ENCODE measurements at regions not wholly inside any gene's neighbourhood (a gene's known extent, or its start where the extent isn't known, plus 50 kb on each side); places are given as distances from the start of the nearest gene placed in this dataset.

DNA sequence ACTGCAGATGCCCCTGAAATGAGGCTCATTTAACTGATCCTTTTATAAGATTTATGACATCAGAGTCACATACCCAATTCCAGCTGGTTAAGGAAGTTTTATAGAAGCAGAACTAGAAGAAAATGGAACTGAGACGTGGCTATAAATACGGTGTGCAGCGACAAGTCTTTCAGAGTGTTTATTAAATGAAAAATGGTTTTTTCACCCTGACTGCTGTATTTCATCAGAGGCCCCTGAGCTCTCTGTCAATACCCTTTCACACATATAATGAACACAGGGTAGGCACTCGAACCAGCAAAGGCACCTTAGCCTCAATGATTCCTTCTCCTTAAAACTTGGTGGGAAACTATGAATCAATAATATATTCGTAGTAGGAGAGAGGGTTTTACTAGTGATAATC, 380.8 kb upstream of the ANXA10 start:
- H3K27me3 ChIP-seq (ENCODE audit: low read depth) = no peaks in the 10 kb centered on the region

DNA sequence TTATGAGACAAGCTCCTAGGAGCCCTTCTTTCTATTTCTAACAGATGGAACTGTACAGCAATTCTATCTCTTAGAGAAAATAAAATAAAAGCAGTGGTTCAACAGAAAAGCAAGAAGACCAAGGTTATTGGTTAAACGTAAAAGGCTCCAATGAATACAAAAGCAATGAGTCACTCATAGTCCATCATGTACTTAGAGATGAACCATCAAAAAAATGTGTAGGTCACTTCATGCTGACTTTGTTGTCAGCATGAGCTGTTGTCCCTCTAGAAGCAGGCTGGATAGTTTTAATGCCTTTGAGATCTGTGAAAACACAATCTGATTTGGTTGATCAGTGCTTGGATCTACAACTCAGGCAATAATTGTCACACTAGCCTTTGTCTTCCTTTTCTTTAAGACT, 378.6 kb upstream of the ANXA10 start:
- Histone ChIP-seq H3K27me3 (ENCODE audit: low read depth) (no peaks in the 10 kb centered on the region), H3K4me3 (no peak overlapping the region), H3K4me1 (no peaks in the 10 kb centered on the region), H3K9me3 (replicated peaks) (peaks cover 15% of the 10 kb centered on the region), H3K27ac (replicated peaks) (no peak overlapping the region), H3K36me3 (no peaks in the 10 kb centered on the region)
- intact Hi-C loops (cut with micrococcal nuclease) = no loop called here
- DNase-seq = no peak
- TF ChIP-seq, protein P1, sequence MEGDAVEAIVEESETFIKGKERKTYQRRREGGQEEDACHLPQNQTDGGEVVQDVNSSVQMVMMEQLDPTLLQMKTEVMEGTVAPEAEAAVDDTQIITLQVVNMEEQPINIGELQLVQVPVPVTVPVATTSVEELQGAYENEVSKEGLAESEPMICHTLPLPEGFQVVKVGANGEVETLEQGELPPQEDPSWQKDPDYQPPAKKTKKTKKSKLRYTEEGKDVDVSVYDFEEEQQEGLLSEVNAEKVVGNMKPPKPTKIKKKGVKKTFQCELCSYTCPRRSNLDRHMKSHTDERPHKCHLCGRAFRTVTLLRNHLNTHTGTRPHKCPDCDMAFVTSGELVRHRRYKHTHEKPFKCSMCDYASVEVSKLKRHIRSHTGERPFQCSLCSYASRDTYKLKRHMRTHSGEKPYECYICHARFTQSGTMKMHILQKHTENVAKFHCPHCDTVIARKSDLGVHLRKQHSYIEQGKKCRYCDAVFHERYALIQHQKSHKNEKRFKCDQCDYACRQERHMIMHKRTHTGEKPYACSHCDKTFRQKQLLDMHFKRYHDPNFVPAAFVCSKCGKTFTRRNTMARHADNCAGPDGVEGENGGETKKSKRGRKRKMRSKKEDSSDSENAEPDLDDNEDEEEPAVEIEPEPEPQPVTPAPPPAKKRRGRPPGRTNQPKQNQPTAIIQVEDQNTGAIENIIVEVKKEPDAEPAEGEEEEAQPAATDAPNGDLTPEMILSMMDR (IDR thresholded peaks at IDR 0.05; ENCODE audit: borderline replicate concordance) = no peak

More for the DNA sequence above, 380.8 kb upstream of the ANXA10 start:
- TF ChIP-seq, protein P1 (IDR thresholded peaks at IDR 0.05; ENCODE audit: borderline replicate concordance) = no peak
- peaks cover 12% of the 10 kb centered on the region for H3K9me3 ChIP-seq (replicated peaks)
- H3K36me3 ChIP-seq = no peaks in the 10 kb centered on the region
- intact Hi-C loops (cut with micrococcal nuclease) = no loop called here
- H3K4me3 ChIP-seq = no peak overlapping the region
- no peak for DNase-seq
- no peak overlapping the region for H3K27ac ChIP-seq (replicated peaks)
- no peaks in the 10 kb centered on the region for H3K4me1 ChIP-seq

DNA sequence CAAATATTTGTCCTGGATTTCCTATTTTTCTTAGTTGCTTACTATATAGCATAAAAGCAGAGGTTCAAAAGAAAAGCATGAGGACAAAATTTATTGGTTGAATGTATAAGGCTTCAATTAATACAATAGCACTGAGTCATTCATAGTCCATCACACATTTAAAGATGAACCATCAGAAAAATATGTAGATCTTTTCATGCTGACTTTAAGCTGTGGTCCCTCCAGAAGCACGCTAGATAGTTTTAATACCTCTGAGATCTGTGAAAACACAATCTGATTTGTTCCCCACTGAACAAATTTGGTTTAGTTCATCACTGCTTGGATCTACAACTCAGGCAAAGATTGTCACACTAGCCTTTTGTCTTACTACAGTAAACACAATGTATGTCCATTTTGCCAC, 377.2 kb upstream of the ANXA10 start:
- H3K4me3 ChIP-seq = no peak overlapping the region
- intact Hi-C loops (cut with micrococcal nuclease) = no loop called here
- H3K4me1 ChIP-seq = no peaks in the 10 kb centered on the region
- TF ChIP-seq, protein P1 (IDR thresholded peaks at IDR 0.05; ENCODE audit: borderline replicate concordance) = no peak
- peaks cover 15% of the 10 kb centered on the region for H3K9me3 ChIP-seq (replicated peaks)
- no peaks in the 10 kb centered on the region for H3K27me3 ChIP-seq (ENCODE audit: low read depth)
- no peak for DNase-seq
- no peaks in the 10 kb centered on the region for H3K36me3 ChIP-seq
- H3K27ac ChIP-seq (replicated peaks) = no peak overlapping the region

DNA sequence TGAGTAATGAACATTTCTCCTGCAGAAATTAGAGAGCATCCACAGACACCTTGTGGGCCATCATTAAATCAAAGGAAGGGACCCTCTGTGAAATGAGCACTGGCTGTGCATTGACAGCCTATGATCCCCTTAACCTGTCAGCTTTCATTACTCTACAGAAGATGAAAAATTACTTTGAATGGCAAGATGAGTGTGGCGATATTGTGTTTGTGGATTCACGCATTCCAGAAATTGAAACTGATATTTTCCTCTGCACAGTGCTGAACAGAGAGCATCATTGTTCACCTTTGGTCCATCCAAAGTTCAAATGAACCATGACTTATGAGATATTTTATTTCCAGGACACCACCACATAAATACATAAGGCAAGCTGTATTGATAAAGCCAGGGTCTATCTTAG, 374.8 kb upstream of the ANXA10 start:
- no peak overlapping the region for H3K27ac ChIP-seq (replicated peaks)
- H3K4me3 ChIP-seq = no peak overlapping the region
- TF ChIP-seq, protein P1 (IDR thresholded peaks at IDR 0.05; ENCODE audit: borderline replicate concordance) = no peak
- no peak for DNase-seq
- no peaks in the 10 kb centered on the region for H3K4me1 ChIP-seq
- no peaks in the 10 kb centered on the region for H3K27me3 ChIP-seq (ENCODE audit: low read depth)
- intact Hi-C loops (cut with micrococcal nuclease) = no loop called here
- no peaks in the 10 kb centered on the region for H3K36me3 ChIP-seq
- H3K9me3 ChIP-seq (replicated peaks) = peaks cover 15% of the 10 kb centered on the region

DNA sequence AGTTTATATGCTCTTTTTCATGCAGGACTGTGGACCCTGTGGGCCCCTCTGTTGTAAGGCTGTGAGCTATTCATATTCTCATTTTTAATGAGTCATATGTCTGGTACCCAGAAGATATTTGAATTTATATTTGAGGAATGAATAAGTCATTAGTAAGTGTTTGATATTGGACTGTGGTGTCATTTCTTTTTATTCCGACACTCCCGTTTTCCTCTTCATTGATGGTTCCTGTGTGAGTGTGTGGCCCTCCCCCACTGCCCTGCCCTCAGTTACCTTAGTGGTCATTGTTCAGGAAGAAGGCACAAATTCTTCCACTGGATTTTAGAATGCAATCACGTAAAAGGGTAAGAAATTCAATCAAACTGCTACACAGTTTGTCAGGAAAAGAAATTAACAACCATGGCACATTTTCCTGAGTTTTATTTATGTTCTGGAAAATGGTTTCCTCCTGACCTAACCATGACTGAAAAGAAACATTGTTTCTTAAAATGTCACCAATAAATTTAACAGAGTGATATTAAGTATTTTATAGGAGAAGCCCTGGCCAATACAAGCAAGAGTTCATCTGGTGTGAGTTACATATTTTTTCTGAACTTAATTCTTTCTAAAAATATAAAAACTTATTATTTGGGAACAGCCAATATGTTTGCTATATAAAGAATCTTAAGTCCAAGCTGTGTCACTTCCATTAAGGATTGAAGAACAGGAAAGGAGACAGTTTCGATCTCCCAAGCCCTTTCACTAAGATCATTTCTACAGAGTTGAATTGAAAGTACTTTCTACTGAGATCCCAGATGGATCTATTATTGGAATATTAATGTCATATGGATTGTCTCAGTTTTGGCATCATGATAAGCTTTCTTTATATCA, 370.5 kb upstream of the ANXA10 start:
- no peak for DNase-seq
- Histone ChIP-seq H3K36me3 (no peaks in the 10 kb centered on the region), H3K4me1 (no peaks in the 10 kb centered on the region), H3K4me3 (no peak overlapping the region), H3K27me3 (ENCODE audit: low read depth) (no peaks in the 10 kb centered on the region), H3K27ac (replicated peaks) (no peak overlapping the region), H3K9me3 (replicated peaks) (peaks cover under 1% of the 10 kb centered on the region)
- TF ChIP-seq, protein P1 (IDR thresholded peaks at IDR 0.05; ENCODE audit: borderline replicate concordance) = no peak
- intact Hi-C loops (cut with micrococcal nuclease) = no loop called here
